Suprapubic skin (tissue), 4 donors: ENCODE measurements at regions not wholly inside any gene's neighbourhood (a gene's known extent, or its start where the extent isn't known, plus 50 kb on each side); places are given as distances from the start of the nearest gene placed in this dataset.

Experiments
- CTCF ChIP-seq, 2 donors: fragments of 200-600 bp in 1 of 2; fragments of 450-650 bp in 1 of 2; sonication (generic) in 1 of 2; IDR thresholded peaks; one replicate each; pipeline ENCODE4 v1.5.1; 2016 to 2019; ENCODE audit warnings: antibody characterized with exemption in 2 of 2, mild to moderate bottlenecking in 1 of 2, moderate library complexity in 1 of 2
- POLR2A ChIP-seq, 2 donors: fragments of 450-650 bp; IDR thresholded peaks; one replicate each; pipeline ENCODE4 v1.6.1; 2017; ENCODE audit warnings: antibody characterized with exemption in 2 of 2, mild to moderate bottlenecking in 2 of 2, moderate library complexity in 2 of 2
- POLR2AphosphoS5 ChIP-seq, 3 donors: sonication (generic); formaldehyde crosslinking; IDR thresholded peaks; one replicate each; pipeline ENCODE4 v1.6.1; 2017; ENCODE audit warnings: antibody characterized with exemption in 3 of 3

- TF ChIP-seq CTCF (IDR thresholded peaks at IDR 0.05) (no peak), POLR2A (IDR thresholded peaks at IDR 0.05) (no peak), POLR2AphosphoS5 (IDR thresholded peaks at IDR 0.05) (no peak)
These were observed 254.6 kb upstream of the ID2 start for GRCh38 chr2:8427211-8427610.
